HG03439 (cell line): ENCODE measurements at regions not wholly inside any gene's neighbourhood (a gene's known extent, or its start where the extent isn't known, plus 50 kb on each side); places are given as distances from the start of the nearest gene placed in this dataset.
A peak's percentile ranks its signal among the peaks of the same experiment; 100 is the strongest.

Experiments used
- ATAC-seq: cut with Tn5 transposase; IDR thresholded peaks from one replicate; pipeline ENCODE4 v1.9.1; 2021; ENCODE audit warnings: mild to moderate bottlenecking, moderate library complexity; ENCODE audit not compliant: unreplicated experiment

DNA sequence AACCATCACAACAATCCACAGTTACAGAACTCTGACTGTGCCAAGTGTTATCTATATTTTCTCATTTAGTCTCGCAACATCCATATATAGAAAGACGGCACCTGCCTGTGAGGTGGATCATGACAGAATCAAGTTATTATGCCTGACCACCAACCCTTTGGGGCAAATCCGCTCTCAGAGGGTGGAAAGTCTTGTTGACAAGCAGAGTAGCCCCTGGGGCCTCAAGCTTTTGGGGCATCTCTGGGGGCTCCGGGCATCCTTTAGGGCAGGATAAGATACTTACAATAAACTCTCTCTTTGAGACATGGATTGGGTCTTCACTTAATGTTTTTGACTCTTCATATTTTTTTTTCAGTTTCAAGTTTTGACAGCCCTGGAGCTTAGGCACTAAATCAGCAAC, 150.5 kb upstream of the NAV2 start:
- ATAC-seq: no peak

GRCh38 chr11:19561011-19561410, 151.6 kb upstream of the NAV2 start:
- ATAC-seq: no peak

DNA sequence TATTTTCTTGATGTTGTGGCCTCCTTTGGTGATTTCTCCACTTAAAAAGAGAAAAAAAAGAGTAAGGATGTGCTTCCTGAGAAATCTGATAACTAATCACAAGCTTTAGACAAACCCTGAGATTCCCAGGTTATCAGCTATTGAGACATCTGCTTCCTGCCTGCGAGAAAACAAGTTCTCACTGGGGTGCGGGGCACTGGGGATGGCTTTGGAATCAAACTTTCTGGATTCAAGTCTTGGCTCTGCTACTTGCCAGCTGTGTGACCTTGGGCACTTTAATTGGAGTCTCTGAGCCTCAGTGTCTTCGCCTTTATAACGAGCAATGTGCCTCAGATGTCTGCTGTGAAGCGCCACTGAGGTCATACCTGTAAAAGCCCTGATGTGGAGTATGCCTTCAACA, 152.5 kb upstream of the NAV2 start:
- ATAC-seq: no peak

- ATAC-seq: no peak
Observed at GRCh38 chr11:19559746-19560145, 152.9 kb upstream of the NAV2 start.

DNA sequence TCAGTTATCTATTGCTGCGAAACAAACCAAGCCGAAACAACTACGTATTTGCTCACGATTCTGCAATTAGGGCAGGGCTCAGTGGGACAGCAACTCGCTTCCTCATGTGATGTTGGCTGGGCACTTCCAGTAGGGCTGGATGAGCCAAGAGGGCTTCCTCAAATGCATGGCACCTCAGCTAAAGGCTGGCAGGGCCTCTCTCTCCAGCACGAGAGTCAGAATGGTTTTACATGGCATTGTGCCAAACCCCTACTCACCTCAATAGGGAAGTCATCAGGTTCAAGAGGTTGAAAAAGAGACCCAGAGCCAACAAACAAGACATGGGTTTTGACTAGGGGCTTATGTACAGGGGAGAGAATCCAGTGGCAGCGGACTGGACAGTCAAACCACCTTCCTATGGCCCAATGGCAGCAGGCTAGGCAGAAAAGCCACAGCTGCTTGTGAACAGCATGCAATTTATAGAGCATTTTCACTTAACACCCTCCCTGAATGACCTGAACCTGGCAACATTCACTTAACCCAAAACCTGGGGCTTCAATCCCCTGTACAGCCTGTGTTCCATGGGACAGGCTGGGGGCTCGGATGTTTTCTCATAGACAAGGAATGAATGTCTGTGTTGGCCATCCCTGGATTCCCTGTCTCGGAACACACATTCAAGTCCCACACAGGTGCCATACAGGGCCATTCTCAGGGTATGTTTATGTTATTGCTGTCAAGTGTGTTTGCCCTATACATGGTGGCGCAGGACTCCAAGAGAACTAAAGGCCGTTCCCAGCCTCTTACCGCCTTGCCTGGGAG, 154.2 kb upstream of the NAV2 start:
- no peak for ATAC-seq

DNA sequence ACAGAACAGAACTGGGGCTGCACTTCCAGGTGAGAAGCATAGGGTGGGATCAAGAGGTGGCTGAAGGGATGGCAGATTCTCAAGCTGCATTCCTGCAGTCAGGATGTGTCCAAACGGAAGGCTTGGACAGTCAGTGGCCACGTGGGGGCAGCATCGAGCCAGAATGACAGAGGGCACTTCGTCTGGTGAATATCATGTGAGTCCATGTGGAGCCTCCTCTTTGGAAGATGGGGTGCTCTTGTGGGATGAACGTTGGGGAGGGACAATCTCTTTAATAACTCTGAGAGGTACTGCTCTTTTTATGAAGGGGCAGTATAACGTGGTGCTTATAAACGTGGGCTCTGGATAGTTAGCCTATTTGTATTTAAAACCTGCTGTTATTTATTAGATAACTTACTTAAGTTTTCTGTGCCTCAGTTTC, 154.9 kb upstream of the NAV2 start:
- no peak for ATAC-seq

- no peak for ATAC-seq
Observed at GRCh38 chr11:19557185-19557584, 155.5 kb upstream of the NAV2 start.

- ATAC-seq: no peak
Observed at GRCh38 chr11:19555266-19555665, 157.4 kb upstream of the NAV2 start.

- ATAC-seq: peak; percentile 53
Observed at GRCh38 chr11:19553683-19554333, 158.8 kb upstream of the NAV2 start.

DNA sequence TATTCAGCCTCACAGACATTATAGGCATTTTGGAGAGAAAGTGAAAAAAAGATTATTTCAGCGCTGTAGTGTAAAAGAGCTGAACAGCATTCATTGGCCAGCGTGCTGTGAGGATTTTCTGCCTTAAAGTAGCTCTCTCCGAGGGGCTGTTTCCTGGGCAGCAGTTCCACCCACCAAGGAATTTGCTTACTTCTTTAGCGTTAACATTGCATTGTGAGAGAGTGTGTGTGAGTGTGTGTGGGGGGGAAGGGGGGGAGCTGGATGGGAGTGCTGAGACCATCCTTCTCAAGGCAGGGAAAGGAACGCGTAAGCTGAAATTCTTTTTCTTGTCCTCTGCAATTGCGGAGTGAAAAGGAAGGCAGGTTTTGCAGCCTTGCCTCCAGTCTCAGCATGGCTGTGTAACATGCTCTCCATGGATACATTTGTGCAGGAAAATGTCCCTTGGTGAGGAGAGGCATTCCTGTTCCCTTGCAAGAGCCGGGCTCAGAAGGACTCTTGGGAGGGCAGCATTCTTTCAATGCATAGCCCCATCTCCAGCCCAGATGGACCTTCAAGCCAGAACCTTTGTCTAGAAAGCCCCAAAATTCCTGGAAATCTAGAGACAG, 159.9 kb upstream of the NAV2 start:
- no peak for ATAC-seq

DNA sequence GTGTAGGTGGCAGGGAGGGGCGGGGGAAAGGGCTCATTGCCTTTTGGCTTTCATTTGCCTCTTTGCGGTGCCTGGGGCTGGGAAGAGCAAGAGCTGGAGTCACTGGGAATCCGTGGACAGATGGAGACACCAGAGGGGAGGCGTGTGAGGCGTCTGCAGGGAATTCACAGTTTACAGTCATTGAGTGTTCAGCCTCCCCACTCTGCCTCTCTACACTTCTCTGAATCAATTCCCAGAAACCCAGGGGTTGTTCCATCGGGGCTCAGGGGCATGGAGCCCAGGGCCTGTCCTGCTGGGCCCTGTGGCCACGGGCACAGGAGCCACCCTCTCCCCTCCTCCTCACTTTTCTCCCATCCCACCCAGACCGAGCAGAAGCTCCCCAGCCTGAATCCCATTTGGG, 160.5 kb upstream of the NAV2 start:
- ATAC-seq: no peak

GRCh38 chr11:19551457-19551856, 161.2 kb upstream of the NAV2 start:
- ATAC-seq: no peak

- no peak for ATAC-seq
Observed at GRCh38 chr11:19547044-19547443, 165.6 kb upstream of the NAV2 start.

DNA sequence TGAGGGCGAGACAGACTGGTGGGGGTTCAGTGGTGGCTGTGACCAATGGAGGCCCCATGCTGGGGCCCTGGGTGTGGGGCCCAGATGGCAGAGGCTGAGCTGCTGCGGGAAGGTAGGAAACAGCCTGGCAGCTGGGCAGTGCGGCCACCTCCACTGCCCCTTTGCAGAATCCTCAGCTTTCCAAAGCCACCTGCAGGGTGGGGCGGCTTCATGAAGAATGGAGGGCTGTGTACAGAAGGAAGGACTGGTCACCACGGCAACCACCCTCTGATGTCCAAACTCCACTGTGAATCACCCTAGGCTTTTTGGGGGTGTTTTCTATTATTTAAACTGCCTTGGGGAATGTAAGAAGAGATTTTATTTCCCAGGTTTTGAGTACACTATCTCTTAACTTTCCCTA, 166.3 kb upstream of the NAV2 start:
- ATAC-seq: no peak

- no peak for ATAC-seq
Observed at GRCh38 chr11:19541521-19542049, 171.1 kb upstream of the NAV2 start.

- no peak for ATAC-seq
Observed at GRCh38 chr11:19539861-19540260, 172.8 kb upstream of the NAV2 start.

- no peak for ATAC-seq
Observed at GRCh38 chr11:19537803-19538453, 174.7 kb upstream of the NAV2 start.

GRCh38 chr11:19536131-19536530, 176.5 kb upstream of the NAV2 start:
- no peak for ATAC-seq

DNA sequence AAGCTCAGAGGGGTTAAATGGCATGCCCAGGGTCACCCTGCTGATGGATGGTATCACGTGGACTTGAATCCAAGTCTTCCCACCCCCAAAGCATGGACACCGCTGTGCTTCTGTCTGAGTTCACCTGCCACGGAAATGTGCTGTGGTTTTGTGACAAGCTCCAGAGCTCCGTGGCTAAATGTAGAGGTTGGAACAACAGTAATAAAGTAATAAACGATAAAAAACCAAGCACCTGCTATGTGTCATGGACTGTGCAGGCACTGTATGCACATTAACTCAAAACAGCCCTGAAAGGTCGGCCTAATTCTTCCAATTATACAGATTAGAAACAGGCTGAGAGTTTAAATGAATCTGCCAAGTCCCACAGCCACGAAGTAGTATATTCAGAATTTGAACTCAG, 182.1 kb upstream of the NAV2 start:
- ATAC-seq: no peak

DNA sequence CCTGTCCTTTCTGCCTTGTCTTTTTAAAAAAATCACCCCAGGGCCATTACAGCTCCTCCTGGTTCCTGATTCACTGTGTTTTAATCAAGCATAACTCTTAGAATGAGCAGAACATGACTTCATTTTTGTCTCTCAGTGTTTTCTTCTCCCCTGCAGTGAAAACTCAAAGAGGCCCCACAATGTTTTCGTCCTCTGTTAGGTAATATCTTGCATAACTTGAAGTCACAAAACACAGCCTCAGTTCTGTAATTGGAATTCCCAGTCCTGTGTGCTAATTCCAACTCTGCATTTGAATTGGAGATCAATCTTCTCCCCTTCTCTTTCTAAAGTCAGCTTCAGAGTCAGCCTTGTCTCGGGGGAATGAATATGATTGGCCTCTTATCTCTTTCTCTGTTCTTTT, 186.5 kb upstream of the NAV2 start:
- no peak for ATAC-seq

DNA sequence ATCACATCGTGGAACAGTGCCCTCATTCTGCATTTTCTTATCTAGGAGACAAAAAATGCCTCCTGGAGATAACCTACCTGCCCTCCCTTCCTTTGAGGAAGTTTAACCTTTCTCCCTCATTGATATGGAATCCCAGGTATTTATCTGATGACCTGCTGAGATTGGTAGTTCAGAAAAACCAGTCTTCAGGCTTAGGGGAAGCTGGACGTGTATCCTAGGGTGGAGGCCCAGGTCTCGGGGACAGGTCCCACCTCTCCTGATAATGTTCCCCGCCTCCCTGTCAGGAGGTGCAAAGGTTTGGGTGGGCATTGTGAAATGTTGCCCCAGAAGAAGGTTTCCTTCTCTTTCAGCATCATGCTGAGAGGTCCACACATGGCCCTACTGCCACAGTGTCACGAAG, 186.9 kb upstream of the NAV2 start:
- no peak for ATAC-seq
